GM21717 (cell line): ENCODE measurements at regions not wholly inside any gene's neighbourhood (a gene's known extent, or its start where the extent isn't known, plus 50 kb on each side); places are given as distances from the start of the nearest gene placed in this dataset.

Source experiments
- ATAC-seq: cut with Tn5 transposase; IDR thresholded peaks from one replicate; pipeline ENCODE4 v1.9.1; 2021; ENCODE audit warnings: mild to moderate bottlenecking, moderate library complexity; ENCODE audit not compliant: unreplicated experiment

- no peak for ATAC-seq
These were observed 1354.5 kb downstream of the BRD1 start for GRCh38 chr22:48473202-48473601.

- no peak for ATAC-seq
These were observed 1363.4 kb downstream of the BRD1 start for GRCh38 chr22:48464246-48464645.

GRCh38 chr22:48459859-48460823, 1367.5 kb downstream of the BRD1 start:
- ATAC-seq = no peak

GRCh38 chr22:48459259-48459658, 1368.4 kb downstream of the BRD1 start:
- no peak for ATAC-seq

- no peak for ATAC-seq
These were observed 1371.2 kb downstream of the BRD1 start for GRCh38 chr22:48456449-48456848.

- no peak for ATAC-seq
These were observed 1373.8 kb downstream of the BRD1 start for GRCh38 chr22:48453751-48454485.

GRCh38 chr22:48453171-48453570, 1374.5 kb downstream of the BRD1 start:
- ATAC-seq = no peak

GRCh38 chr22:48452766-48453165, 1374.9 kb downstream of the BRD1 start:
- no peak for ATAC-seq

GRCh38 chr22:48451891-48452290, 1375.8 kb downstream of the BRD1 start:
- no peak for ATAC-seq

GRCh38 chr22:48450188-48450825, 1377.4 kb downstream of the BRD1 start:
- no peak for ATAC-seq

- ATAC-seq = no peak
These were observed 1378.0 kb downstream of the BRD1 start for GRCh38 chr22:48449466-48450187.

- no peak for ATAC-seq
These were observed 1378.9 kb downstream of the BRD1 start for GRCh38 chr22:48448821-48449220.

GRCh38 chr22:48445113-48445827, 1382.4 kb downstream of the BRD1 start:
- no peak for ATAC-seq

GRCh38 chr22:48444320-48445112, 1383.2 kb downstream of the BRD1 start:
- no peak for ATAC-seq

- ATAC-seq = no peak
These were observed 1384.0 kb downstream of the BRD1 start for GRCh38 chr22:48443680-48444079.

- ATAC-seq = no peak
These were observed 1385.0 kb downstream of the BRD1 start for GRCh38 chr22:48442663-48443062.

GRCh38 chr22:48441553-48441850, 1386.2 kb downstream of the BRD1 start:
- no peak for ATAC-seq

GRCh38 chr22:48440673-48441552, 1386.8 kb downstream of the BRD1 start:
- ATAC-seq = no peak

- no peak for ATAC-seq
These were observed 1387.5 kb downstream of the BRD1 start for GRCh38 chr22:48440176-48440575.
